ENCODE measurements at regions not wholly inside any gene's neighbourhood (a gene's known extent, or its start where the extent isn't known, plus 50 kb on each side); places are given as distances from the start of the nearest gene placed in this dataset.

DNA sequence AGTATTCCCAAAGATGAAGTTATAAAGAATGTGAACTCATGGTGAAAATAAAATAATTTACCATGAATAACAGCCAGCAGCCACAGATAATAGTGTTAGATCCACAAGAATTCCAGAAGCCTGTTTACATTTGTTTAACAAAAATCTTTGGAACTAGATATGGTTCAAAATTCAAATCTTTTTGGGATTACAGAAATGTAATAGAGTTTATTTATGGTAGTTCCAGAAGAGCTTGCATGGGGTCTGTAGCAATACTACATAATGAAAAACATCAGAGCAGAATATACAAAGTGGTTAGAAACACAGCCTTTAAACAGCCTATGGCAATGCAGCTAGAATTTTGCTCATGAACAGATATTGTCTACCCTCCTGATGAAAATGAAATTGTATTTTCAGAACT lies 179.1 kb downstream of the RDH14 start:
- intact Hi-C loops (cut with micrococcal nuclease): no loop called here

DNA sequence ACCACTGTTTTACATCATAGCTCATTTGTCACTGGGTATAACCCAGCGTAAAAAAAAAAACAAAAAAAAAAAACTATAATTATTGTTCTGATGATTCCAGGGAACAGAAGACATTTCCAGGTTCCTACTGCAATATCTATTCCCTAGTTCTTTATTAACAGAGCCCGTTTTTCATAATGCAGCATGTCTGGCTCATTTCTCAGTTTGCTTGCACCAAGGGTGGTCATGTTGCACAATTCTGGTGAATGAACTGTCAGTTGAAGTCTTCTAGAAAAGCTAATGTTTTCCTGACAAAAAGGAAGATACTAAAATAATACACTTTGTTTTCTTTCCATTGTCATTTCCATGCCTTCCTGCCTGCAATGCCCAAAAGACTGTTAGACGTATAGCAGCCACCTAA lies 180.1 kb downstream of the RDH14 start:
- intact Hi-C loops (cut with micrococcal nuclease): no loop called here

DNA sequence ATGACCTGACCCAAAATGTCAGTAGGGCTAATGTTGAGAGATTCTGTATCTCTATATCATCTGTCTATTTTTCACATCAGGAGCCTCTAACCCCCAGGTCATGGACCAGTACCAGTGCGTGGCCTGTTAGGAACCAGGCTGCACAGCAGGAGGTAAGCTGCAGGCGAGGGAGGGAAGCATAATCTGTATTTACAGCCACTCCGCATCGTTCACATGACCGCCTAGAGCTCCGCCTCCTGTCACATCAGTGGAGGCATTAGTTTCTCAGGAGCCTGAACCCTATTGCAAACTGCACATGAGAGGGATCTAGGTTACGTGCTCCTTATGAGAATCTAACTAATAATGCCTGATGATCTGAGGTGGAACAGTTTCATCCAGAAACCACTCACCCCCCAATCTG lies 180.6 kb downstream of the RDH14 start:
- intact Hi-C loops (cut with micrococcal nuclease): no loop called here

DNA sequence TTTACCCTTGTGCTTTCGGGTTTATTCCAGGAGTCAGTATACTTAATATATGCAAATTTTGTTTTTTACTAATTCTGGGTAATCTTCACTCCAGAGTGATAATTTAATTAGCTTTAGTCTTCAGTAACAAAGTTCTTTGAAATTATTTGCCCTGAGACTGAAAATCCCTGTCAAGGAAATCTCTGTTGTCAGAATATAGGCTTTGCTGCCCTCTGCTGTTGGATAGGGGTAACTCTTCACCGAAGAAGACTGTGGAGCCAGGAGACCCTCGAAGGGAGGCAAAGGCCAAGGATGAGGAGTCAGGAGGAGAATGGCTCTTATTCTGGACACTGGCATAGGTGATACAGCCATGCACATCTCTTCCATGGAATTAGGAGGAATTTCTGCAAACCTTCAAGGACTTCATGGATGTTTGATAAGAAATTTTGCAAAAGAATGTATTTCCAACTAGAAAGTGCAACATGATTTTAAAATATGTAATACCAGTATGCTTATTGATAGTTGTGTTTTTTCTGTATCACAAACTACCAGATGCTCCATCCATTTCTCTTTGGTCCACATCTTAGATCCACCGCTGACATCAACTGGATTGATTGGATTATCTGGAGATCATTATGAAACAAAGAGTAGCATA lies 182.3 kb downstream of the RDH14 start:
- intact Hi-C loops (cut with micrococcal nuclease): loop anchor here (1.0 kb wide), 3 partner anchors 527 to 732 kb away; no protein-coding TSS in a partner anchor

DNA sequence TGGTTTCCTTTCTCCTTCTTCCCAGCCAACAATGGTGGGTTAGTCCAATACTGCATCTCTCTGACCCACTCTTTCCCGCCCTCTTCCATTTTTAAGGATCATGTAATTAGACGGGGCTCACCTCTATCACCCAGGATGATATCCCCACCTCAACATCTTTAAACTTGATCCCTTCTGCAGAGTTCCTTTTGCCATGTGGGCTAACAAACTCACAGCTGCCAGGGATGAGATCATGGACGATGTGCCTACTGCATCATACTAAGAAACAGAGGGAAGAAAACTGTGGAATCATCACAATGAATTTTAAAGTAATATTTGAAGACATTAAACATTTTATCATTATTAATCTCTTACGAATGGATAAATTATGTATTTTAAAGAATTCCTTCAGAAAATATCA lies 183.5 kb downstream of the RDH14 start:
- intact Hi-C loops (cut with micrococcal nuclease): no loop called here

DNA sequence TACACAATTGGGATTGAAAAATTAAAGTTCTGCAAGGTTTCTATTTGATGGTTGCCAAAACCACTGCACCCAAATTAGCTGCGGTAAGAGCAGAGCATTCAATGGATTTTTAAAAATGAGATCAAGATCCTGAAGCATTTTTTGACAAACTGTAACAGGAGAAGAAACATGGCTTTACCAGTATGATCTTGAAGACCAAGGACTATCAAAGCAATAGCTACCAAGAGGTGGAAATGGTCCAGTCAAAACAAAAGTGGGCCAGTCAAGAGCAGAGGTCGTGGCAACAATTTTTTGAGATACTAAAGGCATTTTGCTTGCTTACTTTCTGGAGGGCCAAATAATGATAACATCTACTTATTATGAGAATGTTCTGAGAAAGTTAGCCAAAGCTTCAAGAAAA lies 186.8 kb downstream of the RDH14 start:
- intact Hi-C loops (cut with micrococcal nuclease): no loop called here

DNA sequence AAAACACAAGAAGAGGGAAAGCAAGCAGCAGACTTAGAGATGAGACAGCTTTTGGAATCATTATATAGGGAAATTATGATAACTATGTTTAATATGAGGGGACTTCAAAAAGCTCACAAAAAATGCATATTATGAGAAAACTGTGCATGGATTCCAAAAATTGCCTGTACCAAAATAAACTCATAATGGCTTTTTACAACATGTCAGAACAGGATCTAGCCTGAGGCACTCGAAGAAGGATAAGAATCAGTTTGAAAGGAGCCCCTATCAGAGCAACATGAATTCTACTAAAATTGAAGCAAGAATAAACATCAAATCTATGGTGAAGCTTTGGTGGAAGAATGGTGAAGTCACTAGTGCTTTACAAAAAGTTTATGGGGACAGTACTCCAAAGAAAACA lies 187.4 kb downstream of the RDH14 start:
- intact Hi-C loops (cut with micrococcal nuclease): no loop called here

DNA sequence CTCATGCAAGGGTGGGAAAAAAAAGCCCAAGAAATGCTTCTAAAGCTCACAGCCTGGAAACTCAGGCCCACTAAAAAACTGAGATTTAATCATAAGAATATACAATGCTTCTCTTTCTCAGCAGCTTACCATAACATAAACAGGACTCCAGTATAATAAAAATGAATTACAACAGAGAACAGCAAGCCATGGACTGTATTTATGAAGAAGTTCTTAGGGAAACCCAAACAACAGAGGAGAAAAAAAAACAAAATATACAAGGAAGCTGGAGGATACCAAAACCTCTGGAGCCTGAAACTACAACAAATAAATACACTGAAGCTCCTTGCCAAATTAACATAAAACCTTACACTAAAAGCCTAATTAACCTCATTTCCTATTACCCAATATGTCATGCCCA lies 187.8 kb downstream of the RDH14 start:
- intact Hi-C loops (cut with micrococcal nuclease): no loop called here

DNA sequence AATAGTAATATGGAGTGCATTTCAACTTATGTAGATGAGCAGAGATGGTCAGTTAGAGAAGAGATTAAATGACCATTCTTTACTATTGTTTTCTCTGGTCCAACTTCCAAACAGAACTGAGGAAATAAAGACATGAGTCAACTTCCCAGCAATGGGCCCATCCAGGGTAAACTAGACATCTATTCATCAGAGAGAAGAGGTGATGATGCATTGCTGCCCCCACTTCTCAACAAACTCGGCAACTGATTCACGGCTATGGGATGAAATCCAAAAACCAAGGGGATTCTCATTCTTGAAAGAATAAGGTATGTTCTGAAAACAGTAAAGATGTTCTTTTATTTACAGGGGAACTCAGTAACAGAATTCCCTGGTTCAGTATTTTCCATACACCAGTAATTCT lies 190.7 kb downstream of the RDH14 start:
- intact Hi-C loops (cut with micrococcal nuclease): no loop called here

DNA sequence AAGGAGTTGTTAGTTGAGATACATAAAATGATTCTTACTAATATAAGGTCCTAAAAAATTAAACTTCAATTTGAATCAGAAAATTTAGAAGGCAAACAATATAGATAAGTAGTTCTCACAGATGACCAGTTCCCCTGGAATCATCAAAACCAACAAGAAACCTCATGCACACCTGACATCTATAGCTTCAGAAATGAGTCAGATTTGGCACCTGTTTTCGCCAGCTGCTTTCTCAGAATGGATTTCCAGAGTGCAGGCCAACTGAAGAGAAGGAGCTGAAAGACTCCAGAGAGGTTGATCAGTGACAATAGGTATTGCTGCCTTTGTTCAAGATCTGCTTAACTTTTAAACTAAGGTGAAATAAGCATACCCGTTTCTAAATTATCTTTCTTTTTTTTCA lies 192.4 kb downstream of the RDH14 start:
- intact Hi-C loops (cut with micrococcal nuclease): no loop called here

DNA sequence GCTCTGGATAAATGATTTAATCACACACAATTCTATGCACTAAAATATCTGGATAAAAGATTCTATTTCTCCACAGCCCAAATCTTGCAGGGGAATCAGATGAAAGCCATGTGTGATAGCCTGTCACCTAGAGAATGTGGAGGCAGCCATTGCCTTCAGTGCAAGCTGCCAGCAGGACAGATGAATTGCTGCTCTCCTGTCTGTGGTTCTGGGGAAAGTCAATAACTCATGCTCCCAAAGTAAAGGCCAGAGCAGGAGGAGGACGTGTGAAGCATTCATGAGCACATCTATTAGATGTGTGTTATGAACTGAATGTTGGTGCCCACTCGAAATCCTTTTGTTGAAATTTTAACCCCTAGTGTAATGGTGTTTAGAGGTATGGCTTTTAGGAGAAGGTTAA lies 195.1 kb downstream of the RDH14 start:
- intact Hi-C loops (cut with micrococcal nuclease): no loop called here

DNA sequence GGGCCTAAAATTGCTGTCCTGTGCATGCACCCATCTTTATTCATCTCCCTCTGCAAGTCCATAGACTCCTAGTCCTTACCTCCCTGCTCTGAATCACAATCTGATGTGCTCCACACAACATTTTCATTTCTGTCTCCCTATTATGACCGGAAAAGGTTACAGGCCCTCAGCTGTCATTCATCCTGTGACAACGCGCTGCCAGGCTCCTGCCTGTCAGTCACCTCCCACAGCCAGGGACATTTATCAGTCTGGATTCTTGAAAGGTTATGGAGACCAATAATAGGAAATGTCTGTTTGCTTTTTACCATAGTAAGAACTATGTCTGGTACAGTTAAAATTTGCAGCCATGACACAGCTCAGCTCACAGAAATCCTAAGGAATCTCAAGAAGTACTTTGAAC lies 197.1 kb downstream of the RDH14 start:
- intact Hi-C loops (cut with micrococcal nuclease): no loop called here

DNA sequence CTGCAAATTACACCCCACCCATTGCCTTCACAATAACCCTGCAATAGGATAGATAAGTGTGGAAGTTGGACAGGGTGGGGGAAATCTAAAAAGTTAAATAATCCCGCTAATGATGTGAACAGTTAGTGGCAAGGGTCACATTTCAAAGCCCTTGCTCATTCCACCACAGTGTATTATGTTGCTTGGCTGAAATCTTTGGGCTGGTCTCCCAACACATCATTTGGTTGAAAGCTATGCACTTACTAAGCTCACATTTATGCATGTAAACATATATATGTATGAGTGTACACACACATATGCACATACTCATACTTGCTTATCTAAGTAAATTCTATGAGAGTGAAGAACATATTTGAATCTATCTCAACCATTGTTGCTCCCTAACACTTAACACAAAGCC lies 197.8 kb downstream of the RDH14 start:
- intact Hi-C loops (cut with micrococcal nuclease): no loop called here

DNA sequence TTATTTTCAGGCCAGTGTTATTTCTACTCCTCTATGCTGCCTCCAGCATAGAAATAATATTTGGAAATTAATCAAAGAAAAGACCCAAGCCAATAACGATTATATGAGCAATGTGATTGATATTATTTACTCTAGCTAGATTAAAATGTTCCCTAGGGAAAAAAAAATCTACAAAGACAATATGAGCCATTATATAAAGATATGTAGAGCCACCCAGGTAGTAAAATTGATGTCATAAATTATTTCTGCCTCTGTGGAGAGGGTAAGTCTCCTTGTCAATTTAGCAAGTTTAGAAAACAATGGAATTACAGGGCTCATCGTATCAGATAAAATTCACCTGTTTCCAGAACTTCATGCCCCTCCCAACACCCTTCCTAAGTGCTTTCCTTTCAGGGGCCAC lies 202.9 kb downstream of the RDH14 start:
- intact Hi-C loops (cut with micrococcal nuclease): no loop called here

DNA sequence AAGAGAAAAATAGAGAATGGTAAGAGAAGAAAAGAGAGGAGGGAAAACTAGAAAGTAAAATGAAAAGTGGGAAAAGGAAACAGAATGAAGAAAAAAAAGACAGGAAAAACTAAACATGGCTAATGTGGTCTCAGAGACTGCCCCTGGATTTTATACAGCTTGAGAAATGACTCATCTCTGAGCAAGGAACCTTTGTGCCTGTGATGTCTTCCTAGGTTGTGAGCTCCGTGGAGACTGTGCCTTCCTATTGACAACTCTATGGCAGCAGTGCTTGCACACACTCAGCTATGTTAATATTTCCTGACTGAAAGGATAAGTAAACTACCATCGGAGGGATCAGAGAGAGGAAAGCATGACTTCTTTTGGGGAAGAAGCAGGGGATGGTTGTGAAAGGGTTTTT lies 203.8 kb downstream of the RDH14 start:
- intact Hi-C loops (cut with micrococcal nuclease): no loop called here

DNA sequence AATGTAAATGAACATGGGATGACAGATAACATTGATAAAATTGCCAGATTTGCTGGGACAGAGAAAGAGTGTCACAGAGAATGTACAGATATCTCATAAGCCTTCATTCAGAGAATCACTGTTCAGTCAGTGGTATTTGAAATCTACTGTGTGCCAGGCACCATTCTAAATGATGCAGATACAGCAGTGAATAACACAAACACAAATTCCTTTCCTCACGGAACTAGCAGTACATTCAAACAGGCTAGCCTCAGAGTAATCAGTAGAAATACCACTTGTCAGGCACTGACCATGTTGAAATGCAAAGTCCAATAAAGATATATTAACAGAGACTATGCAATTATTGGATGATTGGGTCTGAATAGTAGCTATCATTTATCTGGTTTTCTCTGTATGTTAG lies 211.0 kb downstream of the RDH14 start:
- intact Hi-C loops (cut with micrococcal nuclease): no loop called here

DNA sequence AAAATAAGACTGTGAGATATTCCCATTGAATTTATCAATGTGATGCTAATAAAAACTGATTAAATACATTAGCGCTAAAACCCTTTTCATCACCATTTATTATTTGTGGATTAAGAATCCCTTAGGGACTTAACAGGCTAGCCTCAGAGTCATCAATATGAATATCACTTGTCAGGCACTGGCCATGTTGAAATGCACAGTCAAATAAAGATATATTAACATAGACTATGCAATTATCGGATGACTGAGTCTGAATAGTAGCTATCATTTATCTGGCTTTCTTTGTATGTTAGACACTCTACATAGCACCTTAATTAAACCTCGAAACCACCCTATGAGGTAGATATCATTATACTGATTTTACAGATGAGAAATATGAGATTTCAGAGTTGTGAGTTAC lies 213.6 kb downstream of the RDH14 start:
- intact Hi-C loops (cut with micrococcal nuclease): no loop called here

DNA sequence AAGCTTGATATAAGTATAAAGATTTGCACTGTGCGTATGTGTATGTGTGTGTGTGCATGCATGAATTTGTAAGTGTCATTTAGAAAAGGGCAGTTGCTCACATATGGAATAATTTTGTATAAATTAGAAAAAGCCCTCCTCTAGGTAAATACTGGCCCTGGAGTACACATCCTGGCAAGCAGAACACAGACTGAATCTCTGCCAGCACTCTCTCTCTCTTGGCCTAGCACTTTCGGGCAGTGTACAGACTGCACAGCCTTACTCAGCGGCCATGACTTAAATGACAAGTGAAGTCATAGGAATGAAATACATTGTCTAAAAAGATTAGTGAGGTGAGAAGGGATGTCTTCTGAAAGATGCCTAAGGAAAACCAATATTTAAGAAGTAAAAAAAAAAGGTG lies 214.1 kb downstream of the RDH14 start:
- intact Hi-C loops (cut with micrococcal nuclease): no loop called here

DNA sequence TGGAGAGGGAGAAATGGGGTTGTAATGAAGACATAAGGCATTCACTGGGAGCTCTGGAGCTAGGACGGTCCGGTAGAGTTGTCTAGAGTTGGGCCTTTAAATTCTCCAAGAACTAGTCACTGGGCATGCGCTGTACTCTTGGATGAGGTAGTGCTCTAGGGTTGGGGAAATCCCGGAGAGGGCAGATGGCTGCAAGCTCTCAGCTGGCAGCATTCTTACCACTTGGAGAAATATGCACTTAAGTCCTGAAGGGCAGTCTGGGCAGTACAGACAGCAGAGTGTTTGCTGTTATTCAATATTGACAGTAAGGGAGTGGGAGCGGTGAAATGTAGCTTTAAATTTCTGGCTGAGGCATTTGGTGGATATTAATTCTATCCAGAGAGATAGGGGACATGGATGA lies 214.6 kb downstream of the RDH14 start:
- intact Hi-C loops (cut with micrococcal nuclease): no loop called here

DNA sequence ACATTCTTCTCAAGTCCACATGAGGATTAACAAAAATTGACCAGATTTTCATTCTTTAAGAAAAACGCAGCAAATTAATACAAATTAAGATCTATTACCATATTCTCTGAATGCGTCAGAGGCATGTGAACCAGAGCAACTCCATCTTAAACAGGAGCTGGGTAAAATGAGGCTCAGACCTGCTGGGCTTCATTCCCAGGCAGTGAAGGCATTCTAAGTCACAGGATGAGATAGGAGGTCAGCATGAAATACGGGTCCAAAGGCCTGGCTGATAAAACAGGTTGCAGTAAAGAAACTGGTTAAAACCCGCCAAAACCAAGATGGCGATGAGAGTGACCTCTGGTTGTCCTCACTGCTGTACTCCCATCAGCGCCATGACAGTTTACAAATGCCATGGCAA lies 217.6 kb downstream of the RDH14 start:
- intact Hi-C loops (cut with micrococcal nuclease): no loop called here

DNA sequence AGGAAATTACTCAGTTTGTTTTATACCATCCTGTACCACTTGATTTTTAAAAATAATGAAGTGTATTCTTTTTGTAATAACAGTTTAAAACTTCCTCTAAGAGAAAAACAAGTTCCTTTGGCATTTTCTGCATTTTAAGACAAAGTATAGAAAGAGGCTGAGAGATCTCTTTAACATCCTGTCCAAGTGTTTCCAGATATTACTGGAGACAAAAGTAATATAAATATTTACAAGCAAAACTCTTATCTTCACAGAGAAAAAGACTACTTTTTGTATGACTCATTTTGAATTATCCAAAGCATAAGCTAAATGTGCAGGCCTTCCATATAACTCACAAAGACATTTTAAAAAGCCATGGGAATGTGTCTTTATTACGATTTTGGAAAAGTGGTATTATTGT lies 221.1 kb downstream of the RDH14 start:
- intact Hi-C loops (cut with micrococcal nuclease): no loop called here

DNA sequence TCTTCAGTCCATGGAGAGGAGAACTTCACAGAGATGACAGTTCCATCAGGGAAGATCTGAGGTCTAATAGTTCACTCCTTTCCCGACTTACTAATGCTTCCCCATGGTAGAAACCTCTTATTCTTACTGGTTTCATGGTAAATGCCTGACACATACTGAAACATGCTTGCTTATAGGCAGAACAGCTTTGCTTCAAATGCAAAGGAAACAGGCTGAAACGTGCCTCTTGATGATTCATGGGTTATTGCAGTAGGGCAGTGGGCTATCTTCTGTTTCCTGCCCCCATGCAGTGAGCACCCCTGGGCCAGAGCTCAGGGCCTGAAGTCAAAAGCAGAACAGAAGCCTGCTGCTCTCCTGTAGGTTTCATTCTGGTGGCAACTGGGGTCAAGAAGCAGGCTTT lies 223.5 kb downstream of the RDH14 start:
- intact Hi-C loops (cut with micrococcal nuclease): no loop called here

DNA sequence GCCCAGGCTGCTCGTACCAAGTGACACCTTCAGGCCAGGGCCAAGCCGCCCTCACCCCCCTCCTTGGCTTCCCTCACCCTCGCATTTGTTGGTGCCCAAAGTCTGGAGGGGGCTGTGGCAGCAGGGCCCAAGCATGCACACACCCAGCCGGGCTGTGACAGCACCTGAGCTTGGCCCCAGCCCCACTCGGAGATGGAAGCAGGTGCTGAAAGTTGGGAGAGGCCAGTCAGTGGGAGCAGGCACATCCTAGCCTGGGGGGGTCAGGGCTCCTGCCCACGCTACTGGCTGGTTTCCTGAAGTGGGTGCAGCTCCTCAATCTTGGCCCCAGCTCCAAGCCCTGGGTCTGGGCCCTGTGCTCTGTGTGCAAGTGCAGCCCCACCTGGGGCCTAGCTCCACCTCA lies 228.0 kb downstream of the RDH14 start:
- intact Hi-C loops (cut with micrococcal nuclease): no loop called here

DNA sequence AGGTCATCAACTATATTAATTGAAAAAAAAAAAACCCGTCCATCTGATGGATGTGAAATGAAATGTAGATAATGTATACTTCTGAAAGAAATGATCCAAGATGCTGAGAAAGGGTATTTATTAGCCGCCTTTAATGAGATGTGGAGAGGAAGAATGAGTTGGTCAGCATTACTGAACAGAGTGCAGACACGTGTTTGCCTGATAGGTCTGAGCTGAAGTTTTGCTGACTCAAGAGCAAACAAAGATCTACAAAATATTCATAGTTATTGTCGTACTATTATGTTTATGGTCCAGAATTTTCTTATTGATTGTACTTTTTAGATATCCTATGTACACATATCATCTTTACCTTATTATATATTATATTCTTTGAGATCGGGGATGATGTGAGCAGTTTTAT lies 235.3 kb downstream of the RDH14 start:
- intact Hi-C loops (cut with micrococcal nuclease): no loop called here

Data from T-helper 1 cell treated with Interleukin-12 subunit alpha and Interleukin-12 subunit beta and Interleukin-4 antibody, amounts not matched to agents 30 ng/mL and 1 ng/mL, for 36 hours (primary cell).